ENCODE measurements at regions not wholly inside any gene's neighbourhood (a gene's known extent, or its start where the extent isn't known, plus 50 kb on each side); places are given as distances from the start of the nearest gene placed in this dataset.
A peak's percentile ranks its signal among the peaks of the same experiment; 100 is the strongest.
"Not testable (repeated sequence)": the region's sequence is repeated elsewhere in the genome, so short reads cannot be mapped to it uniquely, and the experiment has no call there.

DNA sequence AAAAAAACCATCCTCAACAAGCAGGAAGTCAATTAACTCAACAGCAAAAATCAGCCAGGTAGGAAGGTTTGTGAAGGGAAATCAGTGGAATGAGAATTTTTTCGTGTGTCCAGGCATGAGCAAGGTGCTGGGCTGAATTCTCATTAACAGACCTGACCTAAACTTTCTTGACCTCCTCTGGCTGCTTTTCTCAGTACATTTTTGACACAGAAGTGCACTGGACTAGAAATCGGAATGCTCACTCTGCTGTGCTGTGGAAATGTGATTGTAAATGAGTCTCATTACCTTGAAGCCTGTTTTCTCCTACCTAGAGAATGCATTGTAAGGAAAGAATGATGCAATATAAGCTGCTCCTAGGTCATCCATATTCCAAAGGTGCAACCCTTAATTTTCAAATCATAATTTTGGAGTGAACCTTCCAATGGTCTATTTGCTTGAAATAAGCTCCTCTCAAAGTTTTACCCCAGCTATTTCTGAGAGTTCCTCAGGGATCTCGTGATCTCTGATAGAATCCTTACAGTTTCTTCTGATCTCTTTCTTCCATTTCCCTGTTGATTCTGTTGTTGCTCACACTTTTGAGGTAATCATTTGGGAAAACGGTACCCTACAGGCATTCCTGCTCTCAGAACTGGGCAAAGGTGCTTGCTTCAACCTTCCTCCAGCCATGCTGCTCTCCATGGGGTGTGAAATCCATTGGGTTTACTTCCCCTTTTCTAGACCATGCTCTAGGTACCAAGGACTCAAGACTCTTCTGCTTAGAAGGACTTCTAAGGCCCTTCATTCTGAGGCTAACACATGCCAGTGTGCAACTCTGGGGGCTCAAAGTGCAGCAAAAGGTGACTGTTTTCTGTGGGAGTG, 104.9 kb upstream of the ITPRID2 start:
- no peak for ATAC-seq (ENCODE audit: poor library complexity)

GRCh38 chr2:181787310-181788048, 104.1 kb upstream of the ITPRID2 start:
- intact Hi-C loops (cut with DNase I), result no loop called here
- DNase-seq (no peak), ATAC-seq (ENCODE audit: poor library complexity) (no peak)

More for the DNA sequence above, 104.9 kb upstream of the ITPRID2 start:
- intact Hi-C loops (cut with DNase I), result no loop called here
- no peak for DNase-seq

- intact Hi-C loops (cut with DNase I), result no loop called here
- DNase-seq, result no peak
These were observed 102.5 kb upstream of the ITPRID2 start for GRCh38 chr2:181788897-181789555.

DNA sequence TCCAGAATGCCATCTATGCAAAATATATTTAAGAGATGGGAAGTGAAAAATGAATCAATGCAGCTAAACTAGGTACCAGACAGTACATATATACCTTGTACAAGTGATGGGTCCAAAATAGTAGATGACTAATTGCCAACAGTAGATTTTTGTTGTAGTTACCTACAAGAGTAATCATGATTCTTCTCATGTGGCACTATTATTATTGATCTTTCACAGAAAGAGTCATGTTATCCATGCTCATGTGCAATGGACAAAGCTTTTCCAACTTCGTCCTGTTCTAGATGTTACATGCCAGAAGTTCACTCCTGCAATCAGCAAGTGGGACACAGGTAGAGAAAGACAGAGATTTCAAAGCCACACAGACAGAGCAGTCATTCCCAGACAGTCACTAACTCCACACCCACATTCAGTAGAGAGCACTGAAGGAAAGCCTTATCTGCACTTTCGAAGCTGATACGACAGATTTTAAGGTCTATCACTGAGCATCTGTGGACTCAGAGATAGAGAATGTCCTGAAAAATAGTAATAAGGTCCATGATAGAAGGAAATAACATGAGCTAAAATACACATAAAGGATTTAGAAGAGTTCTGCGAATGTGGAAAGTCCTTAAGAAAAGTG, 101.6 kb upstream of the ITPRID2 start:
- no peak for ATAC-seq (ENCODE audit: poor library complexity)
- intact Hi-C loops (cut with DNase I), result no loop called here

More at GRCh38 chr2:181788897-181789555, 102.5 kb upstream of the ITPRID2 start:
- ATAC-seq (ENCODE audit: poor library complexity), result no peak

GRCh38 chr2:181790716-181791649, 100.5 kb upstream of the ITPRID2 start:
- intact Hi-C loops (cut with DNase I), result no loop called here
- no peak for DNase-seq
- ATAC-seq (ENCODE audit: poor library complexity), result no peak

More for the DNA sequence above, 101.6 kb upstream of the ITPRID2 start:
- DNase-seq, result no peak

DNA sequence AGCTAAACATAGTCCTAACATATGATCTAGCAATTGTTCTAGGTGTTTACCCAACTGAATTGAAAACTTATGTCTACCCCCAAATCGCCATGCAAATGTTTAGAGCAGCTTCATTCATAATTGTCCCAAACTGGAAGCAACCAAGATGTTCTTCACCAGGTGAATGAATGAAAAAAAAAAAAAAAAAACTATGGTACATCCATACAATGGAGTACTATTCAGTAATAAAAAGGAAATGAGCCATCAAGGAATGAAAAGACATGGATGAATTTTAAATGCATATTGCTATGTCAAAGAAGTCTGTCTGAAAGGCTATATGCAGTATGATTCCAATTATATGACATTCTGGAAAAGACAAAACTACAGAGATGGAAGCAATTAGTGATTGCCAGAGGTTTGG, 98.6 kb upstream of the ITPRID2 start:
- ATAC-seq (ENCODE audit: poor library complexity) (no peak), DNase-seq (no peak)
- intact Hi-C loops (cut with DNase I), result no loop called here

GRCh38 chr2:181798022-181798421, 93.5 kb upstream of the ITPRID2 start:
- DNase-seq, result no peak
- intact Hi-C loops (cut with DNase I), result no loop called here
- ATAC-seq (ENCODE audit: poor library complexity), result no peak

DNA sequence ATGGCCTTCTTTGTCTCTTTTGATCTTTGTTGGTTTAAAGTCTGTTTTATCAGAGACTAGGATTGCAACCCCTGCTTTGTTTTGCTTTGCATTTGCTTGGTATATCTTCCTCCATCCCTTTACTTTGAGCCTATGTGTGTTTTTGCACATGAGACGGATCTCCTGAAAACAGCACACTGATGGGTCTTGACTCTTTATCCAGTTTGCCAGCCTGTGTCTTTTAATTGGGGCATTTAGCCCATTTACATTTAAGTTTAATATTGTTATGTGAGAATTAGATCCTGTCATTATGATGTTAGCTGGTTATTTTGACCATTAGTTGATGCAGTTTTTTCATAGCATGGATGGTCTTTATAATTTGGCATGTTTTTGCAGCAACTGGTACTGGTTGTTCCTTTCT, 89.2 kb upstream of the ITPRID2 start:
- intact Hi-C loops (cut with DNase I); ATAC-seq (ENCODE audit: poor library complexity); DNase-seq: not testable (repeated sequence)

- ATAC-seq (ENCODE audit: poor library complexity); DNase-seq; intact Hi-C loops (cut with DNase I): not testable (repeated sequence)
These were observed 87.4 kb upstream of the ITPRID2 start for GRCh38 chr2:181803903-181804799.

DNA sequence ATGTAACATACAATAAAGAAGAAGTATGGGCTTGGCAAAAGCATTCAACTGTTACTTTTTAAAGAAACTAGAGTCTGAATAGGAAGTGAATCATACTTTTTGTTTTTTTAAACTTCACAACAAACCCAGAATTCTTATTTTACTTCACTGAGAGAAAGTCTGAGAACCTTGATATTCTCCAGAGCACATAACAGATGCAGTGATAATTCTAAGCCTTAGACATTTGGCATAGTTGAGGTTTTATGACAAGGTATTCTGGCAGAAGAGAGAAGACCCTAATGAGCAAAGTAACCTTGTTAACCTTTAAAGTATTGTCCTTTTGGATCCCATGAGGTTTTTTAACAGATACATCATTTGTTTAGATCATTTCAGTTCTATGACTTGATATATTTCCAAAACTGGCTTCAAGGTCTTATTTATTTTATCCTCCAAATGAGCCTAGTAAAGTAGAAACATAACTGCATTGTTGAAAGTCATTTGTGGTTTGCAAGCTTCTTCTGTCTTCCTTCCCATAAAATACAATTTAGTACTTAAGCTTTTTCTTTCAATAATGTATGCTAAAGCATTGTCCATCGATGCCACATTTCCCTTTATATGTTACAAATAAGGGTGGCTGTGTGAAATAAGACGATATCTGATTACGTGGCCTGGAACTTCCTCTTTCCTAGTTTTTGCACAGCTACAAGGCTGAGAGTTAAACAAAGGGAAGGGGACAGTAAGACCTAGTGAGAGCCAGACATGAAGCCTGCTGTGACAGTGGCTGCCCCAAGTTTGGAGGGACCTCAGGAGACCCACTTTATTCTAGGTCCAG, 86.1 kb upstream of the ITPRID2 start:
- intact Hi-C loops (cut with DNase I), result no loop called here
- ATAC-seq (ENCODE audit: poor library complexity) (no peak), DNase-seq (no peak)

- no peak for ATAC-seq (ENCODE audit: poor library complexity)
- DNase-seq, result no peak
- intact Hi-C loops (cut with DNase I), result no loop called here
These were observed 85.5 kb upstream of the ITPRID2 start for GRCh38 chr2:181806039-181806392.

- intact Hi-C loops (cut with DNase I), result no loop called here
- DNase-seq (no peak), ATAC-seq (ENCODE audit: poor library complexity) (no peak)
These were observed 84.0 kb upstream of the ITPRID2 start for GRCh38 chr2:181807526-181807925.

GRCh38 chr2:181810823-181811695, 80.5 kb upstream of the ITPRID2 start:
- no peak for DNase-seq
- intact Hi-C loops (cut with DNase I), result no loop called here
- ATAC-seq (ENCODE audit: poor library complexity), result peak; percentile 63

DNA sequence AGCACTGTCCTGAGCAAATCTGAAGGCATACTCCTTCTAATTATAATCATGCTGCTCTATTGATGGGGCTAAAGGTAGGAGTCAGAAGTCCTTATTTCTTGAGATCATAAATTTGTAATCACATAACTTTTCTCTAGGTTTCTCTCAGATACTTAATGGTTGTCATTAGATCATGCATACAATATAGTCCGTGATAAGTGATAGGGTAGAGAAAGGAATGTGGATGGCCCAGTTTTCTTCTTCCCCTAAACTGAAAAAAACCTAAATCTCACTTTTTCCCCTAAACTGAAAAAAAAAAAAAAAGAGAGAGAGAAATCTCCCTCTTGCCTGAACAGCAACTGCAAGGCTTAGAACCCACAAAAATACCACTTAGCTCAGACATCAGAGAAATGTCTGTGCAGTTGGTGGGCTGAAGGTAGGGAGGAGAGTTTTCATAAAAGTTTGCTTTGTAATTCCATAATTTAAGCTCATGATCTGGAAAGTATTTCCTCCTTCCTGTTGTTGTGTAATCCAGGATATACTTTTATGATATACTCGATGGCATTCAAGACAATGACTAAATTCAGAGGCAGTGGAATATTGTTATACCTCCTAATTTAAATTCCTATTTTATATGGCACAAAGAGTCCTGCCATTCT, 79.3 kb upstream of the ITPRID2 start:
- ATAC-seq (ENCODE audit: poor library complexity) (no peak), DNase-seq (no peak)
- intact Hi-C loops (cut with DNase I), result no loop called here

DNA sequence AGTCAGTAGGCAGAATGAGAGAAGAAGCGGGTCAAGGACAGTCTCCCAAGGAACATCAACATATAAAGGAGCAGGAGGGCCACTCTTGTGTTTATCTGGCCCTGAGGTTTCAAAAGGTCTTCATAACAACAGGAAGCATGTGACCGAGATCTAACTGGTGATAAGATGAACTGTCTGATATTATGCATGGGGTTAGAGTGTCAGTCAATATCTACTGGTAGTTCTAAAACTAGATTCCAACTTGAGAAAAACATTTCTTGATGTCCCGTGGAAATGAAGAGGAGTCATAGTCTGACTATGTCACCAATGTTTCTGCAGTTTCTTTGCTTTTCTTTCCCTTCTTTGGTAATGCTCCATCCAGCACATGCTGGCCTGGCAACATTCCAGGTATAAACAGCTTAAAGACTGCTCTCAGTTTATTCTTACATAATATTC, 77.5 kb upstream of the ITPRID2 start:
- DNase-seq (no peak), ATAC-seq (ENCODE audit: poor library complexity) (no peak)
- intact Hi-C loops (cut with DNase I), result no loop called here

Measured in Right ventricle myocardium superior (tissue), 1 donor.